GM12872 (cell line): ENCODE measurements at regions not wholly inside any gene's neighbourhood (a gene's known extent, or its start where the extent isn't known, plus 50 kb on each side); places are given as distances from the start of the nearest gene placed in this dataset.

Source experiments
- TF ChIP-seq, protein P1 (sequence below): IDR thresholded peaks from 3 replicates; pipeline ENCODE4 v1.5.1; 2011; ENCODE audit warnings: low read depth, mild to moderate bottlenecking, low read length, moderate library complexity; ENCODE audit not compliant: insufficient read depth

DNA sequence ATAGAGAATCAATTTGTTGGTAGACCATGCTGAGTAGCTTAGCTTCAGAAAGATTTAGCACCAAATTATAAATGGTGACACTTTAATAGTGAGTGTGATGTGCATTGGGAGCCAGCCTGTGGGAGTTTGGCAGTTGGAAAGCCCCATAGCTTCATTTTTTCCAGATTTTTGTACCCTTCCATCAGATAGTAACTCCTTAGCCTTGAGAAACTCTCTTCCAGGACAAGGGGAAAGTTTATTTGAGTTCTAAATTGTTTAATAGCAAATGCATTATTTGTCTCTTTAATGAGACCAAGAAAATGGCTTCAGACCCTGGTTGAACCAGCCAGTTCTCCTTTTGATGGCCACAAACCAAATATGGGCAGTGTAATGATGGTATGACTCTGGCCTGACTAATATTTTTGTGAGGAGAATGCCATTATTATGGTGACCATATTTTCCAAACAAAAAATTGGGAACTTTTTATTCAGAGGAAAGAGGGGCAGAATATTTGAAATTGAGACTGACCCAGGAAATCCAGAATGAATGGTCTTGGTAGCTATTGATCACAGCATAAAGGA, 49.8 kb downstream of the PLCE1 start:
- TF ChIP-seq, protein P1, sequence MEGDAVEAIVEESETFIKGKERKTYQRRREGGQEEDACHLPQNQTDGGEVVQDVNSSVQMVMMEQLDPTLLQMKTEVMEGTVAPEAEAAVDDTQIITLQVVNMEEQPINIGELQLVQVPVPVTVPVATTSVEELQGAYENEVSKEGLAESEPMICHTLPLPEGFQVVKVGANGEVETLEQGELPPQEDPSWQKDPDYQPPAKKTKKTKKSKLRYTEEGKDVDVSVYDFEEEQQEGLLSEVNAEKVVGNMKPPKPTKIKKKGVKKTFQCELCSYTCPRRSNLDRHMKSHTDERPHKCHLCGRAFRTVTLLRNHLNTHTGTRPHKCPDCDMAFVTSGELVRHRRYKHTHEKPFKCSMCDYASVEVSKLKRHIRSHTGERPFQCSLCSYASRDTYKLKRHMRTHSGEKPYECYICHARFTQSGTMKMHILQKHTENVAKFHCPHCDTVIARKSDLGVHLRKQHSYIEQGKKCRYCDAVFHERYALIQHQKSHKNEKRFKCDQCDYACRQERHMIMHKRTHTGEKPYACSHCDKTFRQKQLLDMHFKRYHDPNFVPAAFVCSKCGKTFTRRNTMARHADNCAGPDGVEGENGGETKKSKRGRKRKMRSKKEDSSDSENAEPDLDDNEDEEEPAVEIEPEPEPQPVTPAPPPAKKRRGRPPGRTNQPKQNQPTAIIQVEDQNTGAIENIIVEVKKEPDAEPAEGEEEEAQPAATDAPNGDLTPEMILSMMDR, result no peak

DNA sequence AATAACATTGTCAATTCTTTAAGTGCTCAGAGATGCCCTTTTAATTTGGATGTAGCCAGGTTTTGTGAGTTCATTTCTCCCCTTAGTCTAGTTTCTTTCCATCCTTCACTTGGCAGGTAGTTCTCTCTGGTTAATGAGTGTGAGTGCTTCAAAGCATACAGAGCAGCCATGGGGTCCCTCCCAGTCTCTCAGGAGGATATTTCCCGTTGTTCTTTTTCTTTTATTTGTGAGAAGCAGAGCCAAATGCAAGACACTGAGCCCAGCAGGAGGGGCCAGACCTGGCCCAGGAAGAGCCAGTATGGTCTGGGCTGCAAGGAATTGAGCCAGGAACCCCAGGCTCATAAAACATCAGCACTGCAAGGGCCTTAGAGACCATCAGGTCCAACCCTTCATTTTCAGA, 52.4 kb downstream of the PLCE1 start:
- TF ChIP-seq, protein P1, result no peak

DNA sequence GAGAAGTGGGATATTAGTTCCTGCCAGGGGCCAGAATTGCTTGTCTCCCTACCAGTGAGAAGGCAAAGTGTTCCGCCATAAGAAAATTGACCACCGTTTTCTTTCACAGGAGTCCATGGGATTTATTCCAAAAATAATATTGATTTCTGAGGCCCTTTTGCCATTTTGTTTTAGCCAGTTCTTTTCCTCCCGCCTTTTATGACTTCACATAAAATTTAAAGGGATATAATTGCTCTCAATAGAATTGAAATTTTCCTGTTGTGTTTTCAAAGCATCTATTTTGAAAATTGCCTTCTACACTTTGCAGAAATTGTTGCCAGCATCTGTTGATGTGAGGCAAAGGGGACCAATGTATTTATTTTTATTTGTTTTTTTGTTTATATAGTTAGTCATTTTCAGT, 53.6 kb downstream of the PLCE1 start:
- TF ChIP-seq, protein P1, result no peak

DNA sequence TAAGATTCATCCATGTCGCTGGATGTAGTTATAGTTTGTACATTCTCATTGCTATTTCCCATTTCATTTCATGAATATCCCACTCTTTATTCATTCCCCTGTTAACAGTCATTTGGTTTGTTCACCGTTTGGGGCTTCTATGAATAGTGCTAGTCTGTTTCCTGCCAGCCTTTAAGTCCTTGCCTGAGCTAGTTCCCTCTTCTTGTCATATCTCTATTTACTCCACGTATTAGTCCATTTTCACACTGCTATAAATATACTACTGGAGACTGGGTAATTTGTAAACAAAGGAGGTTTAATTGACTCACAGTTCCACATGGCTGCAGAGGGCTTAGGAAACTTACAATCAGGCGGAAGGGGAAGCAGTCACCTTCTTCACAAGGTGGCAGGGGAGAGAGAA, 56.2 kb downstream of the PLCE1 start:
- TF ChIP-seq, protein P1, result no peak

DNA sequence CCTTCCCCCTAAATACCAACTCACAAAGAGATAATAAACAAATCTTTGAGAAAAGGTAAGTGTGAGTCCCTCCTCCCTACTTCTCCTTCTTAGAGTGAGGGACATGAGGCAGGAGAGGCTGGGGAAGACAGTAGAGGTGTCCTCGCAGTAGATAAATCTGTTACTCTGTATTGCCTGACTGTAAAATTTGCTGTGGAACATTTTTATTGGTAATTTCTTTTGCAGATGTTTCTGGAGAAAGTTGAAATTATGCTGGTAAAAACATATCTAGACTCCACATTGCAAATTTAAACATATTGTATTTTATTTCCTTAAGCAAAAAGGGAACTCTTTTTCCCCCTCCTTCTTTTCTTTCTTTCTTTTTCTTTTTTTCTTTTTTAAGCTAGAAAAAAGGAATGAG, 58.5 kb downstream of the PLCE1 start:
- TF ChIP-seq, protein P1, result no peak

DNA sequence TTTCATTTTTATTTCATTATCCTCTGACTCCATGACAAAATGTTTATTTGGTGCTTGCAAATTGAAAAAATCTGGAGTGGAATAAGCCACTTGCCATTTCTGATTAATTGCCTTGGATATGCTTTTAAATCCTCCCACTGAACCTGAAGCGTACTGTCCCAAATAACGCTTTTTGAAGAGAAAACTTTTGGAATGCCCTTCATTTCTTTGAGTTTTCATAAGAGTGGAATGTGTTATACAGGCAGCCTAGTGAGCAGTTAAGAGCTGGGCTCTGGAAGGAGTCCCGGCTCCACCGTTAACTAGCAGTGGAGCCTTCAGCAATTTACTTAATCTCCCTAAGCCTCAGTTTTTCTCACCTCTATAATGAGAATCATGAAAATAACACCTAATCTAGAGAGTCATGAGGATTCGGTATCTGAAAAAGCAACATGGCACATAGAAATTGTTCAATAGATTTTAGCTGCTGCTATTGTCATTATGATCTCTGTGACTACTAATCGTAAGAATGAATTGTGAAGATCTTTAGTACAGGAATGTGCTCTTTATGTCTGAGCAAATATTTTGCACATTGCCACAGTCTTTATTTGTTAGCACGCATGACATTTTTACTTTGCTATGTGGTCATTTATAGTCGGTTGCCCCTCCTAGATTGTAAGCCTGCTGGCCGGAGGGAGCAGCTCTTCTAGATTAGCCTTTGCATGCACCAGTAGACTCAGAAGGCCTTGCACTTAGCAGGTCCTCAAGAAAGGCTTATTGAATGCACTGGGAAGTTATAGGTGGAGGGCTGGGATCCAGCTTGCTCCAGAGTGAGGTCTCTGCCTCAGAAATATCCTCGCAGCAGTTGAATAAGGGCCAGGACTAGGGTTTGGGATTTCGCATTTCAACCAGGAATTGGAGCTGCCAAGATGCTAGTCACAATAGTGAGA, 59.4 kb downstream of the PLCE1 start:
- TF ChIP-seq, protein P1, result no peak

DNA sequence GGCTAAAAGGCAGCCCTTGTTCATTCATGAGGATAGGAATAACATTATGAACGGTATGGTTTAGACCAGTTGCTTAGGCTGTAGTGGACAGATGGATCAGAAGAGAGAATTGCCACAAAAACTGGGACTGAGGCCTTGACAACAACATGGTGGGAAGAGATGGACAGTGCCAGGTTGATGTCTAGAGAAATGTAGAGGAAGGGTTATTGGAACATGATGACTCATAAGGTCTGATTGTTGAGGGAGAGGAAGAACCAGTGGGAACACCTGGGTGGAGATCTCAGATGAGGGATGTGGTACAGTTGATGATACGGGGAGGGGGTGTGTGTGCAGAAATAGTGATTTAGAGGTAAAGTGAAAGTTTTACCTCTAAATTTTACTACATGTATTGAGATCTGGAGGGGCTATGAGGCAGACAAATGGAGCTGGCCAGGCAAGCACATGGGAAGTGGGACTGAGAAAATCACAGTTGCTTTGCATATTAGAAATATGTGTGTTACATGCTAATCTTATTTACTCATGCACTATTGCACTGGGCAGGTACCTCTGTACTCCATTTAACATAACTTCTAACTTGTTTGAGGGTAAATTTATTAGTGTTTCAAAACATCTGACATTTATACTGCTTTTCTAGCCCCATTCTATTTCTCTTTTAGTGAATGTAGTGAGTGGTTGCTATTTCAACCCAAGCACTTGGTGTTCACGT, 65.6 kb downstream of the PLCE1 start:
- TF ChIP-seq, protein P1, result no peak
